Myocyte (in vitro differentiated cells): ENCODE measurements at regions not wholly inside any gene's neighbourhood (a gene's known extent, or its start where the extent isn't known, plus 50 kb on each side); places are given as distances from the start of the nearest gene placed in this dataset.
A peak's percentile ranks its signal among the peaks of the same experiment; 100 is the strongest.

Experiments used
- DNase-seq: peaks from one replicate; pipeline ENCODE4 v3.0.0-alpha.2; 2012; ENCODE audit warnings: low read depth

- no peak for DNase-seq
Measured at GRCh38 chr14:96143906-96144305, 60.7 kb upstream of the BDKRB2 start.

- peak; percentile 30 for DNase-seq
Measured at GRCh38 chr14:96145116-96145864, 59.3 kb upstream of the BDKRB2 start.

- peak; percentile 61 for DNase-seq
Measured at GRCh38 chr14:96146131-96146771, 58.4 kb upstream of the BDKRB2 start.

GRCh38 chr14:96148631-96149030, 56.0 kb upstream of the BDKRB2 start:
- no peak for DNase-seq

GRCh38 chr14:96149131-96149530, 55.5 kb upstream of the BDKRB2 start:
- DNase-seq, result no peak

GRCh38 chr14:96150214-96150613, 54.4 kb upstream of the BDKRB2 start:
- DNase-seq, result no peak

GRCh38 chr14:96151242-96151641, 53.4 kb upstream of the BDKRB2 start:
- DNase-seq, result no peak

- DNase-seq, result no peak
Measured at GRCh38 chr14:96153003-96153402, 51.6 kb upstream of the BDKRB2 start.
